ENCODE measurements at regions not wholly inside any gene's neighbourhood (a gene's known extent, or its start where the extent isn't known, plus 50 kb on each side); places are given as distances from the start of the nearest gene placed in this dataset.

- no peak for TF ChIP-seq CTCF (IDR thresholded peaks at IDR 0.05)
- TF ChIP-seq POLR2A (IDR thresholded peaks at IDR 0.05), result no peak
These were observed 98.5 kb upstream of the TSC22D2 start for GRCh38 chr3:150309557-150309956.
